Keratinocyte (primary cell): ENCODE measurements at regions not wholly inside any gene's neighbourhood (a gene's known extent, or its start where the extent isn't known, plus 50 kb on each side); places are given as distances from the start of the nearest gene placed in this dataset.
A peak's percentile ranks its signal among the peaks of the same experiment; 100 is the strongest.

Experiments used
- EZH2 ChIP-seq: IDR thresholded peaks from one replicate; pipeline ENCODE4 v1.6.1; 2012; ENCODE audit warnings: inconsistent platforms, mild to moderate bottlenecking, low read length, moderate library complexity
- TF ChIP-seq, protein P1 (sequence below), 3 experiments: IDR thresholded peaks in 1 of 3; conservative IDR thresholded peaks in 1 of 3; optimal IDR thresholded peaks in 1 of 3; 2 replicates in 2 of 3; 3 replicates in 1 of 3; pipeline versions ENCODE3 to v1.5.1; 2011; ENCODE audit warnings: low read length in 3 of 3, mild to moderate bottlenecking in 3 of 3, moderate library complexity in 2 of 3, control low read depth in 1 of 3, inconsistent platforms in 1 of 3; ENCODE audit not compliant: insufficient read depth in 2 of 3; ENCODE audit errors: extremely low read depth in 1 of 3

DNA sequence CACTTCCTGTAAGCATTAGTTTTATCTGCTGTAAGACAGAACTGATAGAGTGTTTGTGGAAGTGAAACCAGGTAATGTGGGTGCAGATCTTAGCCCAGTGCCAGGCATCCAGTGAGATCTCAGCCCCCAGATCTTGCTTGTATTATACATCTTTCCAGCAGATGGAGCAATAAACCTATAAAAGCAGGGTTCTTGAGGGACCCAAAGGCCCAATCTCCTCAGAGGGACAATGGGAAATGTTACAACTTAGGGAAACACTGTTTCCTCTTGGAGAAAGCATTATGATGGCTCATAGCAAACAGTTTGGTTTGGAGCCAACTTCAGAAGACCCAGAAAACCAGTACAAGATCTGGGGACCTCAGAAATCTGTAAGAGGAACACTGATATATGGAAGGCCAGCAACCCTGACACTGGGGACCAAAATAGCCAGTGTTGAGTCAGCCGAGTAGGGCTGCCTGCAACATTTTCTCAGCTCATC, 206.3 kb downstream of the SLC7A11 start:
- TF ChIP-seq, protein P1, sequence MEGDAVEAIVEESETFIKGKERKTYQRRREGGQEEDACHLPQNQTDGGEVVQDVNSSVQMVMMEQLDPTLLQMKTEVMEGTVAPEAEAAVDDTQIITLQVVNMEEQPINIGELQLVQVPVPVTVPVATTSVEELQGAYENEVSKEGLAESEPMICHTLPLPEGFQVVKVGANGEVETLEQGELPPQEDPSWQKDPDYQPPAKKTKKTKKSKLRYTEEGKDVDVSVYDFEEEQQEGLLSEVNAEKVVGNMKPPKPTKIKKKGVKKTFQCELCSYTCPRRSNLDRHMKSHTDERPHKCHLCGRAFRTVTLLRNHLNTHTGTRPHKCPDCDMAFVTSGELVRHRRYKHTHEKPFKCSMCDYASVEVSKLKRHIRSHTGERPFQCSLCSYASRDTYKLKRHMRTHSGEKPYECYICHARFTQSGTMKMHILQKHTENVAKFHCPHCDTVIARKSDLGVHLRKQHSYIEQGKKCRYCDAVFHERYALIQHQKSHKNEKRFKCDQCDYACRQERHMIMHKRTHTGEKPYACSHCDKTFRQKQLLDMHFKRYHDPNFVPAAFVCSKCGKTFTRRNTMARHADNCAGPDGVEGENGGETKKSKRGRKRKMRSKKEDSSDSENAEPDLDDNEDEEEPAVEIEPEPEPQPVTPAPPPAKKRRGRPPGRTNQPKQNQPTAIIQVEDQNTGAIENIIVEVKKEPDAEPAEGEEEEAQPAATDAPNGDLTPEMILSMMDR (optimal IDR thresholded peaks at IDR 0.05 in 1 of 3, IDR thresholded peaks at IDR 0.05 in 1 of 3, conservative IDR thresholded peaks at IDR 0.05 in 1 of 3; ENCODE audit: extremely low read depth in 1 of 3, insufficient read depth in 2 of 3, low read length in 3 of 3) = peak; percentile 48 to 69 (median 66)
- no peak for TF ChIP-seq EZH2
